K562 (cell line): ENCODE measurements at regions not wholly inside any gene's neighbourhood (a gene's known extent, or its start where the extent isn't known, plus 50 kb on each side); places are given as distances from the start of the nearest gene placed in this dataset.

Source experiments
- ATAC-seq: fragments of 200-7000 bp; cut with Tn5 transposase; 3 replicates; pipeline ENCODE4 v1.9.1; 2020; ENCODE audit warnings: moderate library complexity
- BruUV-seq: library from RNA; stranded (reverse); fragments of 400-500 nt; replicated peaks from 2 replicates; lab custom pipeline; 2021; lab: Mats Ljungman, UMichigan
- CTCF ChIA-PET: fragments of 300-600 bp; formaldehyde crosslinking; extraction: SDS; loops from one replicate; lab custom pipeline; 2021; ENCODE audit warnings: low intra/inter-chr PET ratio; lab: Yijun Ruan, JAX
- POLR2A ChIA-PET: fragments of 300-600, 350-650 bp; sonication (Branson Sonifier 250); formaldehyde crosslinking; extraction: SDS; loops from one replicate; lab custom pipeline; 2021; ENCODE audit warnings: antibody characterized with exemption, inconsistent platforms; lab: Yijun Ruan, JAX
- DNase-seq, 4 experiments: peaks; one replicate each; pipeline versions ENCODE4 v3.0.0 to v3.0.0-alpha.2; 2011 to 2018; ENCODE audit warnings: low spot score in 3 of 4, mixed read lengths in 3 of 4; ENCODE audit errors: extremely low read depth in 1 of 4
- FAIRE-seq: peaks from 2 replicates; lab custom pipeline; 2011; peaks lifted over from hg19 to GRCh38; lab: Jason Lieb, UNC
- H2AFZ ChIP-seq: 2 replicates; pipeline ENCODE4 v1.6.0; 2011; ENCODE audit warnings: low read depth, low read length, control low read depth, inconsistent platforms
- H3K27ac ChIP-seq: fragments of 200-600 bp; 3 replicates; pipeline ENCODE4 v1.8.0; 2011; ENCODE audit warnings: low read depth, mild to moderate bottlenecking, control low read depth, inconsistent platforms, low read length, moderate library complexity, mixed read lengths; ENCODE audit errors: extremely low read depth
- H3K27me3 ChIP-seq, 2 experiments: fragments of 300-600 bp in 1 of 2; 2 replicates in 1 of 2; 3 replicates in 1 of 2; pipeline versions ENCODE4 v1.6.0 to v1.8.0; 2011; ENCODE audit warnings: inconsistent platforms in 2 of 2, low read length in 2 of 2, mild to moderate bottlenecking in 1 of 2, mixed read lengths in 1 of 2, moderate library complexity in 1 of 2; ENCODE audit not compliant: control insufficient read depth in 2 of 2, insufficient read depth in 2 of 2
- H3K36me3 ChIP-seq: fragments of 300-600 bp; 3 replicates; pipeline ENCODE4 v1.8.0; 2011; ENCODE audit warnings: mild to moderate bottlenecking, low read length, inconsistent platforms; ENCODE audit not compliant: control insufficient read depth, insufficient read depth
- H3K4me1 ChIP-seq, 2 experiments: fragments of 200-600 bp in 1 of 2; replicated peaks in 1 of 2; 2 replicates in 1 of 2; 3 replicates in 1 of 2; pipeline versions ENCODE4 v1.5.1 to v1.8.0; 2011; ENCODE audit warnings: inconsistent platforms in 2 of 2, low read length in 2 of 2, mild to moderate bottlenecking in 1 of 2, mixed read lengths in 1 of 2, moderate library complexity in 1 of 2; ENCODE audit not compliant: control insufficient read depth in 2 of 2, insufficient read depth in 2 of 2
- H3K4me2 ChIP-seq: 2 replicates; pipeline ENCODE4 v1.6.1; 2011; ENCODE audit warnings: low read length, control low read depth, inconsistent platforms, mixed read lengths; ENCODE audit not compliant: insufficient read depth
- H3K4me3 ChIP-seq: fragments of 200-600 bp; sonication (generic), shearing (Covaris generic); 2 replicates; pipeline ENCODE4 v1.5.1; 2016; ENCODE audit warnings: control low read depth, inconsistent platforms
- H3K79me2 ChIP-seq: fragments of 200-600 bp; 3 replicates; pipeline ENCODE4 v1.8.0; 2011; ENCODE audit warnings: low read length, inconsistent platforms; ENCODE audit not compliant: control insufficient read depth, insufficient read depth
- H3K9ac ChIP-seq, 2 experiments: 2 replicates each; pipeline versions ENCODE4 v1.6.0 to v1.6.1; 2011; ENCODE audit warnings: low read depth in 2 of 2, low read length in 2 of 2, control low read depth in 1 of 2, inconsistent platforms in 1 of 2, mild to moderate bottlenecking in 1 of 2, mixed read lengths in 1 of 2; ENCODE audit not compliant: insufficient read depth in 1 of 2
- H3K9me1 ChIP-seq: one replicate; pipeline ENCODE4 v1.6.0; 2011; ENCODE audit warnings: inconsistent platforms, mild to moderate bottlenecking, low read length, moderate library complexity; ENCODE audit not compliant: control insufficient read depth, insufficient read depth
- H3K9me3 ChIP-seq: replicated peaks from 2 replicates; pipeline ENCODE4 v1.5.1; 2011; ENCODE audit warnings: low read depth, low read length, inconsistent platforms; ENCODE audit not compliant: control insufficient read depth, insufficient read depth
- H4K20me1 ChIP-seq: replicated peaks from 2 replicates; pipeline ENCODE4 v1.6.1; 2011; ENCODE audit warnings: low read length, inconsistent platforms, mixed read lengths; ENCODE audit not compliant: control insufficient read depth, insufficient read depth
- CEBPG ChIP-seq, 3 experiments: fragments of 200-800 bp in 1 of 3; sonication (Bioruptor generic) in 1 of 3; sonication (generic) in 1 of 3; formaldehyde crosslinking in 1 of 3; IDR thresholded peaks in 2 of 3; conservative IDR thresholded peaks in 1 of 3; 2 replicates each; pipeline versions ENCODE4 v1.6.1 to v1.8.0; 2016 to 2022; ENCODE audit warnings: missing compliant biosample characterization in 2 of 3, missing genetic modification characterization in 2 of 3, mild to moderate bottlenecking in 1 of 3, missing genetic modification reagents in 1 of 3
- E2F3 ChIP-seq: fragments of 250-450 bp; sonication (Bioruptor Pico); IDR thresholded peaks from 2 replicates; pipeline ENCODE4 v1.4.0; 2020; ENCODE audit warnings: mild to moderate bottlenecking
- FOXJ2 ChIP-seq: fragments of 200-800 bp; sonication (Bioruptor generic); IDR thresholded peaks from 2 replicates; pipeline ENCODE4 v1.6.1; 2016; ENCODE audit warnings: missing genetic modification characterization, missing compliant biosample characterization
- LEF1 ChIP-seq: fragments of 450-650 bp; IDR thresholded peaks from 2 replicates; pipeline ENCODE4 v1.6.1; 2016; ENCODE audit warnings: mild to moderate bottlenecking
- MXI1 ChIP-seq: IDR thresholded peaks from 2 replicates; pipeline ENCODE4 v1.6.1; 2011; ENCODE audit warnings: low read depth, mild to moderate bottlenecking, improper control_type of control experiment, low read length
- NFRKB ChIP-seq: fragments of 450-650 bp; IDR thresholded peaks from 2 replicates; pipeline ENCODE4 v1.6.1; 2016; ENCODE audit warnings: low read depth
- NR4A1 ChIP-seq, 2 experiments: fragments of 250-450 bp in 1 of 2; fragments of 450-650 bp in 1 of 2; sonication (Bioruptor Pico) in 1 of 2; IDR thresholded peaks; 2 replicates each; pipeline versions ENCODE4 v1.4.0 to v1.6.1; 2016 to 2020; ENCODE audit warnings: mild to moderate bottlenecking in 2 of 2, missing compliant biosample characterization in 1 of 2, missing genetic modification characterization in 1 of 2, moderate library complexity in 1 of 2
- RAD21 ChIP-seq, 2 experiments: fragments of 250-450 bp in 1 of 2; fragments of 450-650 bp in 1 of 2; sonication (Bioruptor Pico) in 1 of 2; formaldehyde crosslinking in 1 of 2; IDR thresholded peaks in 1 of 2; conservative IDR thresholded peaks in 1 of 2; 2 replicates each; pipeline versions ENCODE4 v1.4.0 to v1.8.0; 2020 to 2022; ENCODE audit warnings: mild to moderate bottlenecking in 2 of 2, moderate library complexity in 1 of 2
- SAP30 ChIP-seq: fragments of 200-600 bp; sonication (generic); IDR thresholded peaks from 2 replicates; pipeline ENCODE4 v1.6.1; 2012; ENCODE audit warnings: borderline replicate concordance, low read depth, mild to moderate bottlenecking, moderate library complexity, low read length, control low read depth, inconsistent platforms; ENCODE audit not compliant: insufficient read depth, poor library complexity, severe bottlenecking
- XRCC4 ChIP-seq: IDR thresholded peaks from one replicate; pipeline ENCODE4 v1.6.1; 2011; ENCODE audit not compliant: insufficient read depth, insufficient read length; ENCODE audit errors: extremely low read depth
- ZSCAN32 ChIP-seq: fragments of 450-650 bp; formaldehyde crosslinking; IDR thresholded peaks from 2 replicates; pipeline ENCODE4 v1.4.0; 2020; ENCODE audit warnings: mild to moderate bottlenecking, moderate library complexity
- in situ Hi-C: fragments of 300-500 bp; cut with MboI; formaldehyde crosslinking; loops from 4 replicates; pipeline ENCODE4 v1.15.0; 2018; ENCODE audit warnings: inconsistent platforms, mixed read lengths
- intact Hi-C: fragments of 100-400 bp; cut with micrococcal nuclease; formaldehyde crosslinking; loops from 2 replicates; pipeline ENCODE4 v1.14.2; 2022

- CTCF ChIA-PET: no interaction called here
- no peak overlapping the region for H3K4me3 ChIP-seq
- no peaks in the 10 kb centered on the region for H3K4me1 ChIP-seq
- TF ChIP-seq LEF1 (no peak), SAP30 (no peak), FOXJ2 (tag) (no peak), NR4A1 (CRISPR knock-in tag; IDR thresholded peaks at IDR 0.05) (no peak), NR4A1 (tag; IDR thresholded peaks at IDR 0.05) (no peak), NFRKB (no peak), XRCC4 (no peak), E2F3 (CRISPR knock-in tag) (no peak), ZSCAN32 (CRISPR knock-in tag) (no peak), MXI1 (no peak), CEBPG (CRISPR knock-in tag; IDR thresholded peaks at IDR 0.05) (no peak), CEBPG (tag; conservative IDR thresholded peaks at IDR 0.05 in 1 of 2, IDR thresholded peaks at IDR 0.05 in 1 of 2) (no peak), RAD21 (CRISPR knock-in tag; conservative IDR thresholded peaks at IDR 0.05 in 1 of 2, IDR thresholded peaks at IDR 0.05 in 1 of 2) (no peak)
- TF ChIP-seq, all 486 proteins: peak for 0
- Histone ChIP-seq H3K9ac (no peak overlapping the region), H3K9me3 (no peaks in the 10 kb centered on the region), H3K27me3 (no peaks in the 10 kb centered on the region), H3K9me1 (no peaks in the 10 kb centered on the region), H3K36me3 (no peaks in the 10 kb centered on the region), H3K79me2 (no peaks in the 10 kb centered on the region), H3K27ac (no peak overlapping the region), H3K4me2 (no peak overlapping the region), H2AFZ (no peak overlapping the region), H4K20me1 (no peaks in the 10 kb centered on the region)
- no TSS peak for BruUV-seq
- FAIRE-seq (no peak), ATAC-seq (no peak), DNase-seq (no peak)
- in situ Hi-C loops: no loop called here
- POLR2A ChIA-PET: interaction anchor here (0.7 kb wide), 1 partner anchor 588 kb away, joined by 3 read pairs; no protein-coding TSS in a partner anchor
- intact Hi-C loops: no loop called here
Observed at GRCh38 chr5:67393211-67393610, 196.6 kb upstream of the CD180 start.
